DND-41 (cell line): ENCODE measurements at regions not wholly inside any gene's neighbourhood (a gene's known extent, or its start where the extent isn't known, plus 50 kb on each side); places are given as distances from the start of the nearest gene placed in this dataset.

Experiments
- CTCF ChIP-seq: IDR thresholded peaks from 2 replicates; pipeline ENCODE4 v1.5.1; 2012; ENCODE audit warnings: borderline replicate concordance, low read length, moderate library complexity, mild to moderate bottlenecking; ENCODE audit not compliant: poor library complexity, severe bottlenecking; ENCODE audit errors: extremely low read depth
- EZH2 ChIP-seq: IDR thresholded peaks from 3 replicates; pipeline ENCODE4 v1.6.1; 2012; ENCODE audit warnings: borderline replicate concordance, low read depth, mild to moderate bottlenecking, moderate library complexity, low read length, inconsistent platforms; ENCODE audit not compliant: severe bottlenecking

- TF ChIP-seq CTCF (no peak), EZH2 (no peak)
These were observed 141.5 kb upstream of the FSTL4 start for GRCh38 chr5:133753856-133754255.
